ENCODE measurements at regions not wholly inside any gene's neighbourhood (a gene's known extent, or its start where the extent isn't known, plus 50 kb on each side); places are given as distances from the start of the nearest gene placed in this dataset.

- H3K9ac ChIP-seq (ENCODE audit: low read depth, low read length), result no peak overlapping the region
- no peak overlapping the region for H4K8ac ChIP-seq (ENCODE audit: low read depth in 2 of 2, low read length in 2 of 2)
- H3K18ac ChIP-seq (ENCODE audit: low read depth, low read length), result no peak overlapping the region
- no peaks in the 10 kb centered on the region for H3K79me1 ChIP-seq (ENCODE audit: low read depth in 1 of 2, low read length in 2 of 2)
- DNase-seq (no peak), ATAC-seq (ENCODE audit: low read depth) (no peak)
- no peak overlapping the region for H2BK15ac ChIP-seq (ENCODE audit: low read depth, low read length)
- no peak overlapping the region for H2AK9ac ChIP-seq (replicated peaks; ENCODE audit: low read depth, low read length, poor library complexity)
- no peak overlapping the region for H4K5ac ChIP-seq (ENCODE audit: low read depth, low read length)
- H3K14ac ChIP-seq (replicated peaks; ENCODE audit: low read depth, low read length), result no peak overlapping the region
- H4K91ac ChIP-seq (ENCODE audit: insufficient read depth, low read depth, low read length), result no peak overlapping the region
- H2AFZ ChIP-seq (replicated peaks; ENCODE audit: low read length, poor library complexity), result no peak overlapping the region
- H3K4me2 ChIP-seq (ENCODE audit: low read depth, low read length), result no peak overlapping the region
- no peaks in the 10 kb centered on the region for H3K4me1 ChIP-seq (ENCODE audit: control insufficient read depth, insufficient read depth, low read length)
- intact Hi-C loops (cut with micrococcal nuclease), result no loop called here
- in situ Hi-C loops (cut with MboI; ENCODE audit: low sequenced_read_pairs), result no loop called here
- CTCF ChIA-PET, result no interaction called here
- no peak for TF ChIP-seq ELK1 (IDR thresholded peaks at IDR 0.05; ENCODE audit: borderline replicate concordance, low read depth, low read length)
- TF ChIP-seq POLR2A (IDR thresholded peaks at IDR 0.05; ENCODE audit: low read depth, low read length), result no peak
- TF ChIP-seq NFE2L2 (IDR thresholded peaks at IDR 0.05; ENCODE audit: low read depth, low read length), result no peak
- TF ChIP-seq CEBPB (IDR thresholded peaks at IDR 0.05; ENCODE audit: low read depth, low read length), result no peak
- TF ChIP-seq RFX5 (IDR thresholded peaks at IDR 0.05; ENCODE audit: low read depth, low read length), result no peak
- TF ChIP-seq CHD1 (IDR thresholded peaks at IDR 0.05; ENCODE audit: low read depth, low read length), result no peak
- TF ChIP-seq, protein P1, sequence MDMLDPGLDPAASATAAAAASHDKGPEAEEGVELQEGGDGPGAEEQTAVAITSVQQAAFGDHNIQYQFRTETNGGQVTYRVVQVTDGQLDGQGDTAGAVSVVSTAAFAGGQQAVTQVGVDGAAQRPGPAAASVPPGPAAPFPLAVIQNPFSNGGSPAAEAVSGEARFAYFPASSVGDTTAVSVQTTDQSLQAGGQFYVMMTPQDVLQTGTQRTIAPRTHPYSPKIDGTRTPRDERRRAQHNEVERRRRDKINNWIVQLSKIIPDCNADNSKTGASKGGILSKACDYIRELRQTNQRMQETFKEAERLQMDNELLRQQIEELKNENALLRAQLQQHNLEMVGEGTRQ (IDR thresholded peaks at IDR 0.05; ENCODE audit: low read depth, low read length), result no peak
- TF ChIP-seq CTCF (conservative IDR thresholded peaks at IDR 0.05; ENCODE audit: low read depth, low read length), result no peak
- TF ChIP-seq MAFK (IDR thresholded peaks at IDR 0.05; ENCODE audit: low read depth, low read length), result no peak
- TF ChIP-seq RCOR1 (IDR thresholded peaks at IDR 0.05; ENCODE audit: insufficient replicate concordance, low read length), result no peak
- TF ChIP-seq MAZ (IDR thresholded peaks at IDR 0.05; ENCODE audit: borderline replicate concordance, low read depth, low read length), result no peak
- TF ChIP-seq BHLHE40 (IDR thresholded peaks at IDR 0.05; ENCODE audit: low read depth, low read length), result no peak
- no peak overlapping the region for H3K4me3 ChIP-seq (ENCODE audit: insufficient read depth, low read depth, low read length)
- H4K20me1 ChIP-seq (ENCODE audit: insufficient read depth, low read length), result no peaks in the 10 kb centered on the region
- no peak overlapping the region for H2BK5ac ChIP-seq (ENCODE audit: low read depth, low read length, poor library complexity, severe bottlenecking)
- H3K23ac ChIP-seq (ENCODE audit: low read depth, low read length), result no peak overlapping the region
- no peak overlapping the region for H3K4ac ChIP-seq (ENCODE audit: low read depth, low read length)
- no peak overlapping the region for H2AK5ac ChIP-seq (ENCODE audit: low read depth, low read length)
- POLR2A ChIA-PET (ENCODE audit: unreplicated experiment), result no interaction called here
- H3K9me1 ChIP-seq (ENCODE audit: insufficient read depth, low read length), result no peaks in the 10 kb centered on the region
- no peaks in the 10 kb centered on the region for H3K9me3 ChIP-seq (ENCODE audit: control insufficient read depth, insufficient read depth, low read length)
- dilution Hi-C loops (cut with HindIII; ENCODE audit: low sequenced_read_pairs, unreplicated experiment), result no loop called here
- H3K27me3 ChIP-seq (ENCODE audit: control insufficient read depth, insufficient read depth, low read length), result peaks cover 8% of the 10 kb centered on the region
- no peaks in the 10 kb centered on the region for H3K36me3 ChIP-seq (ENCODE audit: control insufficient read depth, insufficient read depth, low read length)
- no peak overlapping the region for H2BK120ac ChIP-seq (ENCODE audit: low read depth, low read length)
- no peak overlapping the region for H2BK20ac ChIP-seq (ENCODE audit: low read depth, low read length)
- no TSS peak for BruUV-seq (replicated peaks)
- H3K56ac ChIP-seq (ENCODE audit: extremely low read depth, insufficient read depth, low read length), result no peak overlapping the region
- H3K27ac ChIP-seq (ENCODE audit: insufficient read depth, low read length), result no peak overlapping the region
These were observed 110.1 kb upstream of the KIF5B start for GRCh38 chr10:32166365-32166764.

Measured in IMR-90 (cell line).